MCF 10A (cell line): ENCODE measurements at regions not wholly inside any gene's neighbourhood (a gene's known extent, or its start where the extent isn't known, plus 50 kb on each side); places are given as distances from the start of the nearest gene placed in this dataset.

Experiments
- BruUV-seq: library from RNA; stranded (reverse); fragments of 400-500 nt; replicated peaks from 2 replicates; lab custom pipeline; 2021; lab: Mats Ljungman, UMichigan
- CTCF ChIA-PET: fragments of 300-600 bp; sonication (Branson Sonifier 250); formaldehyde crosslinking; extraction: SDS; loops from one replicate; lab custom pipeline; 2021; ENCODE audit warnings: antibody characterized with exemption, inconsistent platforms; lab: Yijun Ruan, JAX
- POLR2A ChIA-PET: fragments of 300-600, 350-650 bp; sonication (Branson Sonifier 250); formaldehyde crosslinking; extraction: SDS; loops from one replicate; lab custom pipeline; 2020; ENCODE audit warnings: antibody characterized with exemption, inconsistent platforms; lab: Yijun Ruan, JAX
- DNase-seq: peaks from one replicate; pipeline ENCODE4 v3.0.0-alpha.2; 2018; ENCODE audit not compliant: unreplicated experiment
- H3K27ac Mint-ChIP-seq: one replicate; pipeline ENCODE4 v1.8.0; 2022; ENCODE audit warnings: mild to moderate bottlenecking, low read depth, mixed read lengths; ENCODE audit not compliant: unreplicated experiment
- H3K27me3 Mint-ChIP-seq: one replicate; pipeline ENCODE4 v1.8.0; 2022; ENCODE audit warnings: mixed read lengths; ENCODE audit not compliant: insufficient read depth, unreplicated experiment
- H3K36me3 Mint-ChIP-seq: one replicate; pipeline ENCODE4 v1.8.0; 2022; ENCODE audit warnings: mild to moderate bottlenecking, moderate library complexity, mixed read lengths; ENCODE audit not compliant: insufficient read depth, unreplicated experiment
- H3K4me1 Mint-ChIP-seq: one replicate; pipeline ENCODE4 v1.8.0; 2022; ENCODE audit warnings: mixed read lengths; ENCODE audit not compliant: insufficient read depth, unreplicated experiment
- H3K4me3 Mint-ChIP-seq: one replicate; pipeline ENCODE4 v1.8.0; 2022; ENCODE audit warnings: mild to moderate bottlenecking, moderate library complexity, mixed read lengths; ENCODE audit not compliant: unreplicated experiment
- H3K9me3 Mint-ChIP-seq: one replicate; pipeline ENCODE4 v1.8.0; 2022; ENCODE audit warnings: mixed read lengths; ENCODE audit not compliant: unreplicated experiment
- intact Hi-C: fragments of 100-400 bp; cut with micrococcal nuclease; formaldehyde crosslinking; loops from 2 replicates; pipeline ENCODE4 v1.14.1; 2022
- TF ChIP-seq, protein P1 (sequence below): fragments of 200-600 bp; IDR thresholded peaks from one replicate; pipeline ENCODE4 v1.8.0; 2022; ENCODE audit warnings: antibody characterized with exemption, mild to moderate bottlenecking; ENCODE audit not compliant: unreplicated experiment

DNA sequence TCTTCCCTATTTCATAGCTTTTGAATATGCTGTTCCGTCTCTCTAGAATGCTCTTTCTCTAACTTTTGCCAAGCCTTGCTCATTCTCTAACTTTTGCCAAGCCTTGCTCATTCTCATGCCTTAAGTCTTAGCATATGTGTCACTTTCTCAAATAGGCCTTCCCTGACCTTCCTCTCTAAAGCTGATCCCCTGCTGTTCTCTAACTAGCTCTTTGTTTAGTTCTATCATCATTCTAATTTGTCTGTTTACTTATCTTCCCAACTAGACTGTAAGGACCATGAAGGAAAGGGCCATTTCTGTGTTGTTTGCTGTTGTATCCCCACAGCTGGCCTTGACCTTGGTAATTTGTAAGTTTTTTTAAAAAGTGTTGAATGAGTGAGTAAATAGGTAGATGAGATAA, 71.1 kb downstream of the ZNF641 start:
- H3K36me3 Mint-ChIP-seq, result no peaks in the 10 kb centered on the region
- peaks cover 61% of the 10 kb centered on the region for H3K27me3 Mint-ChIP-seq
- POLR2A ChIA-PET, result no interaction called here
- H3K4me1 Mint-ChIP-seq, result no peaks in the 10 kb centered on the region
- TF ChIP-seq, protein P1, sequence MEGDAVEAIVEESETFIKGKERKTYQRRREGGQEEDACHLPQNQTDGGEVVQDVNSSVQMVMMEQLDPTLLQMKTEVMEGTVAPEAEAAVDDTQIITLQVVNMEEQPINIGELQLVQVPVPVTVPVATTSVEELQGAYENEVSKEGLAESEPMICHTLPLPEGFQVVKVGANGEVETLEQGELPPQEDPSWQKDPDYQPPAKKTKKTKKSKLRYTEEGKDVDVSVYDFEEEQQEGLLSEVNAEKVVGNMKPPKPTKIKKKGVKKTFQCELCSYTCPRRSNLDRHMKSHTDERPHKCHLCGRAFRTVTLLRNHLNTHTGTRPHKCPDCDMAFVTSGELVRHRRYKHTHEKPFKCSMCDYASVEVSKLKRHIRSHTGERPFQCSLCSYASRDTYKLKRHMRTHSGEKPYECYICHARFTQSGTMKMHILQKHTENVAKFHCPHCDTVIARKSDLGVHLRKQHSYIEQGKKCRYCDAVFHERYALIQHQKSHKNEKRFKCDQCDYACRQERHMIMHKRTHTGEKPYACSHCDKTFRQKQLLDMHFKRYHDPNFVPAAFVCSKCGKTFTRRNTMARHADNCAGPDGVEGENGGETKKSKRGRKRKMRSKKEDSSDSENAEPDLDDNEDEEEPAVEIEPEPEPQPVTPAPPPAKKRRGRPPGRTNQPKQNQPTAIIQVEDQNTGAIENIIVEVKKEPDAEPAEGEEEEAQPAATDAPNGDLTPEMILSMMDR, result no peak
- no peak for DNase-seq
- CTCF ChIA-PET, result interaction anchor here (1.0 kb wide), 1 partner anchor 333 kb away, joined by 3 read pairs; no protein-coding TSS in a partner anchor
- BruUV-seq, result no TSS peak
- intact Hi-C loops, result no loop called here
- H3K27ac Mint-ChIP-seq, result no peak overlapping the region
- H3K4me3 Mint-ChIP-seq, result no peak overlapping the region
- peaks cover 17% of the 10 kb centered on the region for H3K9me3 Mint-ChIP-seq

DNA sequence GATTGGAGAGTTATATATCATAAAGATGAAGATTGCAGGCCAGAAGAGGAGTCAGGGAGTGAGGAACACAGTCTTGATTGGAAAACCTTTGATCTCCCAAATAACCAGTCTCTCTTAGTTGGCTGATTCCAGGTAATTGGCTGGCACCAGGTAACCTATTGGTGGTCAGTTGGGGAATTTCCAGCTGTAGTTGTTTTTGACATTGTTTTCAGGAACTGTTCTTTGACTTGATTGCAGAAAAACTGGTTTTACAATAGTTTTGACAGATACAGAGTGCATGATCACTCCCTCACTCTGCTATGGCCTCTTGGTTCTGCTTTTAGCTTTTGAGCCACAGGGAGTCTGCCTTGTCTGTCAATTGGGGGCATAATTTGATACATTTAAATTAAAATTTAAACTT, 71.6 kb downstream of the ZNF641 start:
- H3K4me3 Mint-ChIP-seq, result no peak overlapping the region
- intact Hi-C loops, result no loop called here
- no peaks in the 10 kb centered on the region for H3K36me3 Mint-ChIP-seq
- ChIA-PET POLR2A (no interaction called here), CTCF (interaction anchor here (1.0 kb wide), 1 partner anchor 333 kb away, joined by 3 read pairs; no protein-coding TSS in a partner anchor)
- DNase-seq, result no peak
- H3K9me3 Mint-ChIP-seq, result peaks cover 17% of the 10 kb centered on the region
- H3K4me1 Mint-ChIP-seq, result no peaks in the 10 kb centered on the region
- H3K27ac Mint-ChIP-seq, result no peak overlapping the region
- TF ChIP-seq, protein P1, result no peak
- no TSS peak for BruUV-seq
- peaks cover 66% of the 10 kb centered on the region for H3K27me3 Mint-ChIP-seq

DNA sequence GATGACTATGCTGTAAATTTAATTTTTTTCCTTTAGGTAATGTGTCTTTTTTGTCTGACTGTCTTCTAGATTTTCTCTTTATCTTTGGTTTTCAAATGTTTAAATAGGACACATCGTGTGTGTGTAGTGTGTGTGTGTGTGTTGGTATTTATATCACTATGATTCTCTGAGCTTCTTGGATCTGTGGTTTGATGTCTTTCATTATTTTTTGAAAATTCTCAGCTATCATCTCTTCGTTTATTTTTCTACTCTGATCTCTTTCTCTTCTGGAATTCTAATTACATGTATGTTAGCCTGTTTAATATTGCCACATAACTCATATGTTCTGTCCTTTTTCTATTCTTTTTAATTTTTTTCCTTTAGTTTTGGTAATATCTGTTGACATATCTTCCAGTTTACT, 73.5 kb upstream of the OR10AD1 start:
- intact Hi-C loops, result no loop called here
- DNase-seq, result no peak
- no peaks in the 10 kb centered on the region for H3K4me1 Mint-ChIP-seq
- no peak overlapping the region for H3K27ac Mint-ChIP-seq
- H3K9me3 Mint-ChIP-seq, result peaks cover 17% of the 10 kb centered on the region
- TF ChIP-seq, protein P1, result no peak
- H3K36me3 Mint-ChIP-seq, result no peaks in the 10 kb centered on the region
- no TSS peak for BruUV-seq
- POLR2A ChIA-PET, result no interaction called here
- no peak overlapping the region for H3K4me3 Mint-ChIP-seq
- peaks cover 82% of the 10 kb centered on the region for H3K27me3 Mint-ChIP-seq
- CTCF ChIA-PET, result no interaction called here

DNA sequence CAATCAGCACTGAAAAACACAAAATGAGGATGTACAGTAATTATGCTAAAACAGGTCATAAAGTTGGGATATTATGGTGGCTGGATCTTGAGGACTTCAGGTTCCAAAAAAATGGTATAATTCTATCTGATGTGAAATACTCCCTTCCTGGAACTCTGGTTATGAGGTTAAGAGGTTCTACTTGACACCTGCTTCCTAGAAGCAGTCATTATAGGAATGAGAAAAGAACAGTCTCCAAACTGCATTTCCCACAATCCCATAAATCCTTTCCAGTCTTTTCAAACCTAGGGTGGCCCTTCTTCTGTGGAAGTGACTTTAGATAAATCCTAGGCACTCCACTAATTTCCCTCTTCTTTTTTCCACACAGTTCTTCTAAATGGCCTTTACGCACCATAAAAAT, 63.7 kb upstream of the OR10AD1 start:
- Mint-ChIP-seq H3K4me1 (no peaks in the 10 kb centered on the region), H3K4me3 (no peak overlapping the region), H3K36me3 (no peaks in the 10 kb centered on the region), H3K27ac (no peak overlapping the region), H3K27me3 (peaks cover 92% of the 10 kb centered on the region), H3K9me3 (peaks cover 7% of the 10 kb centered on the region)
- intact Hi-C loops, result no loop called here
- BruUV-seq, result no TSS peak
- CTCF ChIA-PET, result no interaction called here
- DNase-seq, result no peak
- POLR2A ChIA-PET, result interaction anchor here (0.6 kb wide), 1 partner anchor 153 kb away, joined by 3 read pairs; no protein-coding TSS in a partner anchor
- TF ChIP-seq, protein P1, result no peak
